Renal cortex interstitium (tissue), 11 donors: ENCODE measurements at regions not wholly inside any gene's neighbourhood (a gene's known extent, or its start where the extent isn't known, plus 50 kb on each side); places are given as distances from the start of the nearest gene placed in this dataset.

Experiments used
- DNase-seq, 11 donors: peaks; one replicate each; pipeline ENCODE4 v3.0.0-alpha.2; 2013; ENCODE audit warnings: low read depth in 9 of 11, low spot score in 4 of 11; ENCODE audit errors: extremely low read depth in 1 of 11

GRCh38 chr11:70500076-70500847, 101.9 kb downstream of the CTTN start:
- DNase-seq = no peak

GRCh38 chr11:70501051-70501901, 102.9 kb downstream of the CTTN start:
- no peak for DNase-seq

DNA sequence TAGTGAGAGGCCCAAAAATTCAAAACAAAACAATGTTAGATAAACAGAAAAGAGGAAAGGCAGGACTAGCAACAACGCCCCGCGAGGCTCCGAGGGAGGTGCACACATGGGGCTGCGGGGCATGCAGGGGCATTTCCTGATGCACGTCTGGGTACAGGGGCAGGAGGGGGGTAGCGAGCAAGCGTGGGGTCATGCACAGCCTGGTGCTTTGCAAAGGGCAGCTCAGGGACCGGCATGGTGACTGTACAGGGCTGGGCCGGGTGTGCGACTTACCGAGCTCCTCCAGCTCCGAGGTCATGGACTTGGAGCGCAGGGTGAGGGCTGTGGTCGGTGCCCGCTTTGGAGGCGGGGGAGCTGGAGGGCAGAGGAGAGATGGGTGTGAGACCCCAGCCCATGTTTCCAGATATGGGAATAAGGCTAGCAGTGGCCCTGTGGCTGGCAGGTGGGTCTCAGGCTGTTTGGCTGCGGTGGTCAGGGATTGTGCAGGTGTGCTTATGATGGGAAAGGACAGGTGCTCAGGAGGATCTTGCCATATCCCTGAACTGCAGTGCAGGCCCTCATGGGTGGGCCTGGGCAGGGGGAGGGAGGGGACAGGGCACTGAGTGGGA, 103.7 kb downstream of the CTTN start:
- DNase-seq = no peak

GRCh38 chr11:70502677-70503467, 104.5 kb downstream of the CTTN start:
- DNase-seq = no peak

GRCh38 chr11:70503468-70504221, 105.3 kb downstream of the CTTN start:
- DNase-seq = no peak

DNA sequence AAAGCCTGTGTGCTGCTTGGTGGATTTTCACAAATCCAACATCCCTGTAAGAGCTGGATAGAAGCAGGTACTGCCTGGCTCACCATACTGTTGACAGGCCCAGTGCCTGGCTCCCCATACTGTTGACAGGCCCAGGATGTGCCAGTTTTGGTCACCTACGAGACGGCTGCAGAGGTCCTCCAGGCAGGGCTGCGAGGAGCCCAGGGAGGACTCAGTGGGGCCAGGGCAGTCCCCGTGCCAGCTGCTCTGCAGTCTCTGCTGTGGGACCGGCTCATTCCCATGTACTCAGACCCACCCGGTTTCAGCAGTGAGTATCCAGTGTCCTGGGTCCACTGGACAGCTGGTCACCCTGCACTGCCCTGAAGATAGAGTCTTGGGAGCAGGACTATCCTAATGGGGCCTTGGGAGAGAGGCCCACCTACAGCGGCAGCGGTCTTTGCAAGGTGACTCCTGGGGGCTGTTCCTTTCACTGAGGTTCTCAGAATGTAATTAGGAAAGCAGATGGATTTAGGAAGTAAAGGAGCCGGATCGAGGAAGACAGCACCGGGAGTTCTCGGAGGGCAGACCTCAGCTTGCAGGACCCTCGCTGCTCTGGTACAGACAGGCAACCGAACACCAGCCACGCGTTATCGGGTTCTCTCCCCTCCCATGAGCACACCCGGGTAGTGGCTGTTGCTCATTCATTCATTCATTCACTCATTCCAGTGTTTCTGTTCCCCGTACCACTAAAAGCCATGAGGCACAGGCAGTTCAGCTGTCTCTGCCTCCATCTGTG, 106.1 kb downstream of the CTTN start:
- no peak for DNase-seq

GRCh38 chr11:70505331-70505731, 107.0 kb downstream of the CTTN start:
- no peak for DNase-seq

DNA sequence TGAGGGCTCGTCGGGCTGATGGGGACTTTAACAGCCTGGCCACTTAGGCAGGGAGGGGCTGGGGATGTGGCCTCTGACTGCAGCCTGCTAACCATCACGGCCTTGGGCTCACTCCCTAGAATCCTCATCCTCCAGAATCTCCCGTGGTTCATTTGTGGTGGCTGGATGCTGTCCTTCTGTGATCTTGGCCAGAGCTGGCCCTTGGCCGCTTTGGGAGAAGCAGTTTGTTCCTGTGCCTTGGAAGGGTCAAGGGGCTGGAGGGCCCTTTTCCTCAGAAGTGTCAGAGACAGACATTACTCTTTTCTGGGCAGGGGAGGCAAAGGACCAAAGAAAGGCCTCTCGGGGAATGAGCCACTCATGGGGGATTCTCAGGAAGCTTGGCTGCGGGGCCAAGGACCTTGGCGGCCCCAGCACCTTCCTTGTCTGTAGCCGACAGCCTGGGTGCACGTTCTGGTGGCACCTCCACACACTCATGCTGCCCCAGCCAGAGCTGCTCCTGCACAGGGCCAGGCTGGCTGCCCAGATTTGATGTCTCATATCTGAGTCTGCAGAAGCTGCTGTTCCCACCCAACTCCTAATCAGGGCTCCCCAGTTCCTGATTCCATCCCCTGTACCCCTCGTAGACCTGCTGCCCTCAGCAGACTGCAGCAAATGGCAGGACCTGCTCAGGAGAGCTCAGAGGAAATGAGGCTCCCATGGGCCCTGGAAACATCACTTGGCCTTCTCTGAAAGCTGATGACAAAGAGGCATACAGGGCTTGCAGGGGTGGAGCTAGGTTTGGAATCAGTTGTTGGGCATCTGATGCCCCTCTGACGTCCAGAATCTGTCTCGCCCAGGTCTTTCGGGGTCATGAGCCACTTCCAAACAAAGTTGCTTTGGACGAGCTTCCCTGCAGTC, 107.7 kb downstream of the CTTN start:
- no peak for DNase-seq

DNA sequence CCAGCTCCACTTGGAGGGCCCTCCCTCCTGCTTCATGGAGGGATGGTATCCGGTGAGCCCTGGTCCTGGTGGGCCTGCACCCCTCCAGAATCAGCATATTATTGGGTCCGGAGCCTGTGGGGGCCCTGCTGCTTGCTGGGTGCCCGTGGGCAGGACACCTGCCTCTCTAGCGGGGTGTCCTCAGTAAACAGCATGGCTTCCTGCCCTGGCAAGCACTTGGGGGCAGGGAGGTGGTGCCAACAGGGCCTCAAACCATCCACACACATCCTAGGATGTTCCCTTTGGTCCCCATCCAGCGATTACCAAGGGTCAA, 108.3 kb downstream of the CTTN start:
- no peak for DNase-seq

DNA sequence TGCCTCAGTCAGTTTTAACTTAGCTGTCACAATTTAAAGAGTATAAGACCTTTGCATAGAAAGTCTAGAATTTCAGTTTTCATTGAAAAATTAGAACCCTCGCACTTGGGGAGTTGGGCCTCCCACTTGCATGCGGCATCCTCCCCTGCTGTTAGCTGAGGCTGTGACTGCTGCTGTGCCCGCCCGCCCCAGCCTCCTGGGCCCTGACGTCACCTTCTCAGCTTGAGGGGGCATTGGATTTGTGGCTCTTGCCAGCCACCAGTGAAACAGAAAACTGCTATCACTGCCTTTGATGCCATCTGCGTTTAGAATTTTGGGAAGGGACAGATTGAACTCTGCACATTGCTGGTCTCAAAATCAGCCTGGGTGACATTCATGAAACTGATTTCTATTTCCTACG, 108.7 kb downstream of the CTTN start:
- DNase-seq = no peak

- DNase-seq = no peak
These were observed 109.3 kb downstream of the CTTN start for GRCh38 chr11:70507466-70508230.

DNA sequence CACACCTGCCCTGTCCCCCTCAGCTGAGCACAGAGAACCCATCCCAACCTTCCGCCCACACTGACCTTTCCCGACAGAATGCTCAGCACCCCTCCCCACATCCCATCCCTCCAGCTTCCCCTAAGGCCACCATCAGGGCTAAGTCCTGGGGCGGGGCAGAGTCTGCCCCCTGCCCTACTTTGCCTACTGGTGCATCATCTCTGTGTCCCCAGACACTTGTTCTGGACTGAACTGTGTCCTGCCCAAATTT, 109.8 kb downstream of the CTTN start:
- no peak for DNase-seq

DNA sequence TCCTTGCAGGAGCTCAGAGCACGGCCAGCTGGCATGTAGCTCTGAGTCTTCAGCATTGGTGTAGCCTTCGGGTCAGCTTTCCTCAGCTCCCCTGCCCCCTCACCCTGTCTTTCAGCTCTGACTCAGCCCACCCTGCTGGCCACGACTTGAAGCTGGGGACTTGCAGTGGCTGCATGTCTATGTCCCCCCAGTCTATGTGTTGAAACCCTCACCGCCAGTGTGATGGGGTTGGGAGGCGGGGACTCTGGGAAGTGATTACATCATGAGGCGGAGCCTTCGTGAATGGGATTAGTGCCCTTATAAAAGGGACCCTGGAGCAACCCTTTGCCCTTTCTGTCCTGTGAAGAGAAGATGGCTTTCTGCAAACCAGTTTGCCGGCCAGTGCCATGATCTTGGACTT, 111.1 kb downstream of the CTTN start:
- DNase-seq = no peak

- DNase-seq = no peak
These were observed 111.8 kb downstream of the CTTN start for GRCh38 chr11:70510106-70510505.

- no peak for DNase-seq
These were observed 112.2 kb downstream of the CTTN start for GRCh38 chr11:70510571-70510970.

DNA sequence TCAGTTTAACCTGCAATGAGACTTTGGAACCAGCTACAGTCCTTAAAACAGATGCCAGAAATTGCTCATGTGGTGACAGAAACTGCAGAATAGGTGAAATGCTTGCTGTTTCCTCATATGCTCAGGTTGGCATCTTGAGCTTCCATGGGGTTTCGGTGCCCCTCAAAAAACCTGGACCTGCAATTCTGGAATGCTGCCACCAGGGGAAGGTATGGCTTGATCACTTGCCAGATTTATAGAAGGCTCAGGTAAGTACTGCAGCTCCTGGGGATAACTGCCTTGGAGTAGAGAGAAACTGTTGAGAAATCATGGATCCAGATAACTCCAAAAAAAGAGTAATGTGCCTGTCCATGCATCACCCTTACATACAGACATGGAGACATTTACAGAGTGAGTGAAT, 113.0 kb downstream of the CTTN start:
- DNase-seq = no peak

- DNase-seq = no peak
These were observed 114.4 kb downstream of the CTTN start for GRCh38 chr11:70512716-70513115.
